ENCODE measurements at regions not wholly inside any gene's neighbourhood (a gene's known extent, or its start where the extent isn't known, plus 50 kb on each side); places are given as distances from the start of the nearest gene placed in this dataset.
"Not testable (repeated sequence)": the region's sequence is repeated elsewhere in the genome, so short reads cannot be mapped to it uniquely, and the experiment has no call there.

GRCh38 chr7:152931633-152932032 lies 172.1 kb downstream of the ACTR3B start:
- no peak for DNase-seq
- Histone ChIP-seq H3K27me3 (peaks cover 0 to 8% (median 2%) of the 10 kb centered on the region in 7 donors), H3K4me1 (no peaks in the 10 kb centered on the region), H3K9me3 (no peaks in the 10 kb centered on the region), H3K36me3 (no peaks in the 10 kb centered on the region), H3K4me3 (no peak overlapping the region), H3K27ac (no peak overlapping the region)
- 80 to 85% methylated on average over 6 of the region's 6 CpGs for WGBS, 2 donors
- ATAC-seq = no peak
- no peak for TF ChIP-seq CTCF (IDR thresholded peaks at IDR 0.05)
- intact Hi-C loops (cut with DNase I) = no loop called here

DNA sequence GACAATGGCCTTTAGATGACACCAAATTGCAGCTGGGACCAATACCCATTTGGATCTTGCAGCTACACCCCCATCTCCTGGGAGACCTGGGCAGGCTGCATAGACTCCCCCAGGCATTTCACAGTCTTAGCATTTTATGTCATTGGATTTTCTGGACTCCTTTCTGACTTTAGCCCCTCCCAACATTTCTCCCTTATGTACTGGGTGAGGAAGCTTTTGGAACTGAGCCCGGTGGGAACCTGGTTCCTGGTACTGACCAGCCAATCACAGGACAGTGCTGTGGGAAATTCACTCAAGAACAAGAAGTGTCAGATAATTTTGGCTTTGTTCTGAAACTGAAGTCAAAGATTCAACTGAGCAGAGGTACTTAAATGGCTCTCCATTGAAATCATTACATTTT lies 177.7 kb downstream of the ACTR3B start:
- Histone ChIP-seq H3K27ac (no peak overlapping the region), H3K4me3 (no peak overlapping the region), H3K4me1 (no peaks in the 10 kb centered on the region), H3K9me3 (no peaks in the 10 kb centered on the region), H3K36me3 (no peaks in the 10 kb centered on the region), H3K27me3 (peaks cover 0 to 13% (median 0%) of the 10 kb centered on the region in 7 donors)
- intact Hi-C loops (cut with DNase I) = no loop called here
- no peak for DNase-seq
- TF ChIP-seq CTCF (IDR thresholded peaks at IDR 0.05) = no peak
- WGBS, 2 donors = 30 to 41% methylated on average over 1 of the region's 1 CpG
- ATAC-seq = no peak

- ATAC-seq; H3K36me3 ChIP-seq; H3K4me1 ChIP-seq; H3K9me3 ChIP-seq; H3K27me3 ChIP-seq; intact Hi-C loops (cut with DNase I); DNase-seq; H3K27ac ChIP-seq; H3K4me3 ChIP-seq: not testable (repeated sequence)
- WGBS, 2 donors = 91 to 93% methylated on average over 2 of the region's 2 CpGs
These were observed 187.1 kb downstream of the ACTR3B start for GRCh38 chr7:152946616-152947015.

GRCh38 chr7:152947686-152948085 lies 188.1 kb downstream of the ACTR3B start:
- no peak for TF ChIP-seq CTCF (IDR thresholded peaks at IDR 0.05)
- no peak overlapping the region for H3K27ac ChIP-seq
- ATAC-seq (no peak), DNase-seq (no peak)
- no peaks in the 10 kb centered on the region for H3K4me1 ChIP-seq
- H3K27me3 ChIP-seq = no peaks in the 10 kb centered on the region
- intact Hi-C loops (cut with DNase I) = no loop called here
- H3K4me3 ChIP-seq = no peak overlapping the region
- no peaks in the 10 kb centered on the region for H3K36me3 ChIP-seq
- H3K9me3 ChIP-seq = peaks cover 0 to 6% (median 0%) of the 10 kb centered on the region in 11 donors
- 34 to 35% methylated on average over 1 of the region's 1 CpG for WGBS, 2 donors

GRCh38 chr7:152949253-152949652 lies 189.7 kb downstream of the ACTR3B start:
- no peaks in the 10 kb centered on the region for H3K36me3 ChIP-seq
- DNase-seq (no peak), ATAC-seq (no peak)
- no peak for TF ChIP-seq CTCF (IDR thresholded peaks at IDR 0.05)
- no peak overlapping the region for H3K4me3 ChIP-seq
- WGBS, 2 donors = 17 to 20% methylated on average over 3 of the region's 3 CpGs
- H3K27me3 ChIP-seq = peaks cover 0 to 4% (median 0%) of the 10 kb centered on the region in 7 donors
- H3K4me1 ChIP-seq = no peaks in the 10 kb centered on the region
- no peak overlapping the region for H3K27ac ChIP-seq
- H3K9me3 ChIP-seq = peaks cover 0 to 6% (median 0%) of the 10 kb centered on the region in 11 donors
- intact Hi-C loops (cut with DNase I) = no loop called here

Data from heart right ventricle (tissue), 16 donors.